GM18517 (cell line): ENCODE measurements at regions not wholly inside any gene's neighbourhood (a gene's known extent, or its start where the extent isn't known, plus 50 kb on each side); places are given as distances from the start of the nearest gene placed in this dataset.
"Not testable (repeated sequence)": the region's sequence is repeated elsewhere in the genome, so short reads cannot be mapped to it uniquely, and the experiment has no call there.

Experiments used
- ATAC-seq: cut with Tn5 transposase; IDR thresholded peaks from one replicate; pipeline ENCODE4 v1.9.1; 2021; ENCODE audit warnings: mild to moderate bottlenecking, moderate library complexity; ENCODE audit not compliant: unreplicated experiment

DNA sequence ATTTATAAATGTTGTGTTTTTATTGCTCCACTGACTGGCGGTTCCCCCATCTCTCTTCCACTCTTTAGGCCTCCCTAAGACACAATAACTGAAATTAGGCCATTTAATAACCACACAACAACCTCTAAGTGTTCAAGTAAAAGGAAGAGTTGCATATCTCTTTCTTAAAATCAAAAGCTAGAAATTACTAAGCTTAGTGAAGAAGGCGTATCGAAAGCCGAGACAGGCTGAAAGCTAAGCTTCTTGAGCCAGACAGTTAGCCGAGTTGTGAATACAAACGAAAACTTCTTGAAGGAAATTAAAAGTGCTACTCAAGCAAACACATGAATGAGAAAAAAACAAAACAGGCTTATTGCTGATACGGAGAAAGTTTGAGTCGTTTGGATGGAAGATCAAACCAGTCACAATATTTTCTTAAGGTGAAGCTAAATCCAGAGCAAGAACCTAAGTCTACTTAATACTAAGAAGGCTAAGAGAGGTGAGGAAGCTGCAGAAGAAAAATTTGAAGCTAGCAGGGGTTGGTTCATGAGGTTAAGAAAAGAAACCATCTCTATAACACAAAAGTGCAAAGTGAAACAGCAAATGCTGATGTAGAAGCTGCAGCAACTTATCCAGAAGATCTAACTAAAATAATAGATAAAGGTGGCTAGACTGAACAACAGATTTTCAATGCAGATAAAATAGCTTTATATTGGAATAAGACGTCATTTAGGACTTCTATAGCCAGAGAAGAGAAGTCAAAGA lies 194.0 kb upstream of the TTC29 start:
- no peak for ATAC-seq

GRCh38 chr4:147151763-147152162 lies 206.1 kb upstream of the TTC29 start:
- ATAC-seq, result no peak

DNA sequence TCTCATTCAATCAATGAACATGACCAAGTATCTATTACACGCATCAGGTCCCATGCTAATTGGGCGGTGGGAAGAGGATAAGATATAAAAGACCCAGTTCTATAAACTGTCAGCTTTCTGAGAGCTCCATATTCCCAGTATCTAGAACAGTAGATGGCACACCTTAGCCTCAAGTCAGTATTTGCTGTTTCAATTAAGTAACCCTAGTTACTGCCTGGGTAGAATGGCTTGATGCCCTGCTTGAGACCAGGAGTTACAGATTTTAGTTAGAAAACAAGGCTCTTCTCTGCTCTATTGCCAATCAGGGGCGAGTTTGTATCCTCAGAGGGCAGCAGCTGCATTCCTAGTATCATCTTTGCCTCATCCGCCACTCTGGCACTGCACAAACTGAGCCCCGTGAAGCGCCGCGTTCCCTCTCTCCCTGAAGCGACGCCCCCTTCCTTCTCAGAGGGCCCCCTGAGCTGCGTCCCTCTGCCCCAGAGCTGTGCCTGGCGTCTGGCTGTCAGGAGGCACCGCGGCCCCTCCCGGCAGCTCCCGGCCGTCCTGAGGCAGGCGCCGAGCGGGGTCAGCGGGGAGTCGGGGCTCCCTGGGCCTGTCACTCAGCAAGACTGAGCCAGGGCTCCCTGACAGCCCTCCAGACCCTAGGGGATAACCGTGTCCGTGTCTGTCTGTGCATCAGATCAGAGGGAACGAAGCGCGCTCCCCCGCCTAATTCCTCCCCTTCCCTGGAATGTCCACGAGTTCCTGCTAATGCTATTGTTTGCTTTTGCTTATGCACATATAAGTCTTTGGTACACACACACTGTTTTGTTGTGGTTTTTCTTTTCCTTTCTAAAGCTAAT lies 212.4 kb upstream of the TTC29 start:
- no peak for ATAC-seq

- peak; percentile 90 for ATAC-seq
Measured at GRCh38 chr4:147160908-147161513, 215.3 kb upstream of the TTC29 start.

- ATAC-seq, result no peak
Measured at GRCh38 chr4:147163311-147163710, 217.6 kb upstream of the TTC29 start.

DNA sequence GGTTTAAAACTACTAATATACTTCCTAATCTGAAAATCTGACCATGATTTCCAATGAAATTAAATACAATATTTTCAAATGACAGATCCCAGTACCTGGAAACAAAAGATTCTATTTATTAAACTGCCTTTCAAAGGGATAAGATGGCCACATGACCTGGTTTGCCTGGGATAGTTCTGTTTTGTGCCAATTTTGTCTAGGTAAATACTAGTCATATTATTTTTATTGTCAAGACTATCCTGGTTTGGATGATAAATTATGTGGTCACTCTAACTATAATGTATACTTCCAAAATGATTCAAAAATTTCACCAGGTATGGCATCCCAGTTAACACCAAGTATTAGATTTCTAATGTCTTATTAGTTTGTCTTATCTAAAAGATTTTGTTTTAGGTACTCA lies 222.5 kb upstream of the TTC29 start:
- ATAC-seq, result not testable (repeated sequence)

GRCh38 chr4:147173322-147173721 lies 227.7 kb upstream of the TTC29 start:
- ATAC-seq, result no peak

GRCh38 chr4:147173797-147174432 lies 228.3 kb upstream of the TTC29 start:
- ATAC-seq, result no peak

DNA sequence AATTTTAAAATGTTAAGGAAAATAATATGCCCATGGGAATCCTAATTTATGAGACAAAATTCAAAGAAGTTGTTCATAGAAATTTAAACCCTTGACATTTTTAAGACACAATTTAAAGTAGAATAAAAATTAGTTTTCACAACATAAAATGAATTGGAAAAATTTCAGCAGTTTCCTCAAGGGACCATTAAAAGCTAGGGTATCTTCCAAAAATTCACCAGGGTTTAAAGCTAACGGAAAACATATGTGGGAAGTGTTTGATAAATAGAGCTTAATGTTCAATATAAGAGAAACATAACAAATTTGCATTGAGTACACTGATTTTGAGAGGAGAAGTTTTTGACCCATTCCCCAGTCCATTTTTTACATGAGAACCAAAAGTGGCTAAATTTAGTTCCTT lies 228.9 kb upstream of the TTC29 start:
- ATAC-seq, result no peak

DNA sequence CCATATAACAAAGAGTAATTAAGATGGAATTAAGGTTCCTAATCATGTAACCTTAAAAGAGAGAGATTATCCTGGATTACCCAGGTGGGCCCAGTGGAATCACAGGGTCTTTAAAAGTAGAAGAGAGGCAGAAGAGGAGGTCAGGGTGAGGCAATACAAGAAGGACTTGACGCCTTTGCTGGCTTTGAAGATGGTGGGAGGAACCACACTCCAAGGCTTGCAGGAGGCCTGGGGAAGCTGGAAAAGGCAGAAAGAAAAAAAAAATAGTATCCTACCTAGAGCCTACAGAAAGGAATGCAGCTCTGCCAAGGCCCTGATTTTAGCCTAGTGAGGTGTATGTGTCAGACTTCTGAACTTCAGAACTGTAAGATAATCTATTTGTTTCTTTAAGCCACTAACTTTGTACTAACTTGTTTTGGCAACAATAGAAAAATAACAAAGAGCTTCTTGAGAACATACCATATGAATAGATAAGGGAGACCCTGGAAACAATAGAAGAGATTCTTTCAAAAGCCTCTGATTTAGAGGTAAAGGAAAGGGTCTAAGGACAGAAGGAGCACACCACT lies 229.9 kb upstream of the TTC29 start:
- ATAC-seq, result no peak

- no peak for ATAC-seq
Measured at GRCh38 chr4:147182041-147182440, 236.4 kb upstream of the TTC29 start.

- ATAC-seq, result no peak
Measured at GRCh38 chr4:147192679-147193078, 247.0 kb upstream of the TTC29 start.

DNA sequence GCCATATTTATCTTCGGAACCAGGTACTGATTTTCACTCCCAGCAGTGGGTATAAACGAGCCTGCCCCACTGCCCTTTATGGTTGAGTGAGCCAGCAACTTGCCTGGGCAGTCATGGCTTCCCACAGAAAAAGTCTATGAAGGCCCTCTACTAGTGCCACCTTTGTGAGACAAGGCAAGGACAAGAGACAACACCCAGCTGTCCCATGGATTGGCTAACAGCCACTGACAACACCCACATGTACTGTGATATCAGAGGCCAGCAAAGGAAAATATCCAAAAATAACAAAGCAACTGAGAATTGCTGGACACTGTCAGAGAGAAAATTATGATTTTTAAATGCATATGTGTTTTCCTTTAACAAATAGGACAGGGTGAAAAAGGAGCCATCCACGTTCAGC lies 248.4 kb upstream of the TTC29 start:
- ATAC-seq, result no peak

DNA sequence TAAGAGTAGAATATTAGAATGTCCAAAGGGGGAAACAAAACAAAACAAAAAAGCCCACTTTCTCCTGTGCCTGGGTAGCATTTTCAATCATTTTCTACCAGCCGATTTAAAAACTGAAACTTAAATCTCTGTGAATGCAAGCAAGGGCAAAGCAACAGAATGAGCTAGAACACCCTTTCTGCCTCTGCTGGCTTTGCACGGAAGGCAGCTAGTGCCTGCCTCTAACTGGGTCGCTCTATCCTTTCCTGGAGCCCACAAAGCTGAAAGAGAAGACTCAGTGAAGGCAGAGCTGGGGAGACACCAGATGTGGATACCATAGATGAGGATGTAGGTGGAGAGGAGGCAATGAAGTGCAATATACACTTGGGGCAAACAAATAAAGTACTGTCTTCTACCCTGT lies 248.9 kb upstream of the TTC29 start:
- no peak for ATAC-seq

GRCh38 chr4:147195386-147195785 lies 249.7 kb upstream of the TTC29 start:
- ATAC-seq, result no peak

GRCh38 chr4:147198411-147199051 lies 252.9 kb upstream of the TTC29 start:
- no peak for ATAC-seq

GRCh38 chr4:147201016-147201415 lies 255.4 kb upstream of the TTC29 start:
- no peak for ATAC-seq

DNA sequence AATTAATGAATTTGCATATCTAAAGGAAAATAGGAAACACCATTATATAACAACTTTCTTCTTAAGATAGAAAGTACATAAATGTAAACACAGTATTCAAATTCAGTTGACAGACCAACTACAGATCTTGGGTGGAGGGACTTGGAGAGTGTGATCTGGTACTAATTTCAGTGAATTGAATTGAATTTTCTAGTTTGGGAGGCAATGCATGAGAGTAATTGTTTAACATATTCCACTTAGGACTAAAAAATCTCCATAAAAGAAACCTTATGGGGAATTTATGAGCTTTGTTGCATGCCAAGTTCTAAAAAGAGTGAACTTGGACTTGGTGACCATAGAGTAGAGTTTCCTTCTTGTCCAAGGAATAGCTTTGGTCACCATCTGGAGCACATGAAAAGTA lies 261.1 kb upstream of the TTC29 start:
- no peak for ATAC-seq

- ATAC-seq, result no peak
Measured at GRCh38 chr4:147207911-147208310, 262.2 kb upstream of the TTC29 start.

- ATAC-seq, result no peak
Measured at GRCh38 chr4:147217655-147218054, 263.2 kb upstream of the EDNRA start.

DNA sequence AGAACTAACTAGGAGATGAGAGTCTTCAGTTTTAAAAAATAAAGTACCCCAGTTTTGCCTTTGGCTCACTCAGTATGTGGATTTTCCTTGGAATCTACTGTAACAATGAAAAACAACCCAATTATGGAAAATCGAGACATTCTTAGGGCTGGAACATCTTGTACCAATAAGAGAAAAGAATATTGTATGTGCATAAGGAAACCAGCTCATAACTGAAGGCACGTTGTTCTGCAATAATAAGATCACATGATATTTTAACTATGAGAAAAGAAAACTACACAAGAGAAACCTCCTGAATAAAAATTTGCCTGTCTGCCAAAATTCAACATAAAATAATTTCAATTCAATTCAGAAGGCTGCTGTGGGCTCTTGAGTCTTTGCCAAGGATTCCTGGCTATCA lies 261.8 kb upstream of the EDNRA start:
- ATAC-seq, result no peak
